ENCODE measurements at regions not wholly inside any gene's neighbourhood (a gene's known extent, or its start where the extent isn't known, plus 50 kb on each side); places are given as distances from the start of the nearest gene placed in this dataset.
"Not testable (repeated sequence)": the region's sequence is repeated elsewhere in the genome, so short reads cannot be mapped to it uniquely, and the experiment has no call there.

- Histone ChIP-seq H3K27me3 (ENCODE audit: insufficient read depth in 3 of 3, low read length in 2 of 3) (no peaks in the 10 kb centered on the region), H3K27ac (no peak overlapping the region), H3K4me3 (no peak overlapping the region), H3K36me3 (ENCODE audit: insufficient read depth in 1 of 2, low read depth in 1 of 2) (no peaks in the 10 kb centered on the region), H3K9me3 (no peaks in the 10 kb centered on the region), H3K4me1 (no peaks in the 10 kb centered on the region)
- TF ChIP-seq CTCF (IDR thresholded peaks at IDR 0.05), result no peak
- no peak for DNase-seq
- no peak for ATAC-seq
- intact Hi-C loops (cut with DNase I), result no loop called here
- WGBS, 3 donors, result 72 to 81% (median 79%) methylated on average over 2 of the region's 2 CpGs
Measured at GRCh38 chr1:78269591-78269990, 221.2 kb upstream of the PTGFR start.

- ATAC-seq; intact Hi-C loops (cut with DNase I); H3K27me3 ChIP-seq (ENCODE audit: insufficient read depth in 3 of 3, low read length in 2 of 3); H3K4me1 ChIP-seq; H3K36me3 ChIP-seq (ENCODE audit: insufficient read depth in 1 of 2, low read depth in 1 of 2); H3K4me3 ChIP-seq; H3K27ac ChIP-seq; DNase-seq; H3K9me3 ChIP-seq: not testable (repeated sequence)
- 57 to 72% (median 63%) methylated on average over 2 of the region's 2 CpGs for WGBS, 3 donors
Measured at GRCh38 chr1:78271423-78271822, 219.4 kb upstream of the PTGFR start.

DNA sequence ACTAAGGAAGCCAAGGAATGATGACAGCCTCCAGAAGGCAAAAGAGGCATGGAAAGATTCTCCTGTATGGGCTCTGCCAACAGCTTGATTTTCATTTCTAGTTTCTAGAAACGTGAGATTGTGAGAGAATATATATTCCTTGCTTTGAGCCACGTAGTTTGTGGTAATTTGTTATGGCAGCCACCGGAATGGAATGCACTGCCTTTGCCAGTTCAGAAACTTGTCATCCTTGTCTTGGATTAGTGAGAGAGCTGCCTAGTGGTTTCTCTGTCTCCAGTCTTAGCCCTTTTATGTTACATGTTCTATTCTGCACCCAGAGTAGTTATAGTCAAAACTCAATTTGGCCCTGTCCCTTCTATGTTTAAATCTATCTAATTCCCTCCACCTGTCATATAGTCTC lies 216.0 kb upstream of the PTGFR start:
- Histone ChIP-seq H3K36me3 (ENCODE audit: insufficient read depth in 1 of 2, low read depth in 1 of 2) (no peaks in the 10 kb centered on the region), H3K9me3 (no peaks in the 10 kb centered on the region), H3K27me3 (ENCODE audit: insufficient read depth in 3 of 3, low read length in 2 of 3) (no peaks in the 10 kb centered on the region), H3K27ac (no peak overlapping the region), H3K4me1 (no peaks in the 10 kb centered on the region), H3K4me3 (no peak overlapping the region)
- ATAC-seq (no peak), DNase-seq (no peak)
- intact Hi-C loops (cut with DNase I), result no loop called here
- no peak for TF ChIP-seq CTCF (IDR thresholded peaks at IDR 0.05)
- 21 to 35% (median 34%) methylated on average over 3 of the region's 3 CpGs for WGBS, 3 donors

DNA sequence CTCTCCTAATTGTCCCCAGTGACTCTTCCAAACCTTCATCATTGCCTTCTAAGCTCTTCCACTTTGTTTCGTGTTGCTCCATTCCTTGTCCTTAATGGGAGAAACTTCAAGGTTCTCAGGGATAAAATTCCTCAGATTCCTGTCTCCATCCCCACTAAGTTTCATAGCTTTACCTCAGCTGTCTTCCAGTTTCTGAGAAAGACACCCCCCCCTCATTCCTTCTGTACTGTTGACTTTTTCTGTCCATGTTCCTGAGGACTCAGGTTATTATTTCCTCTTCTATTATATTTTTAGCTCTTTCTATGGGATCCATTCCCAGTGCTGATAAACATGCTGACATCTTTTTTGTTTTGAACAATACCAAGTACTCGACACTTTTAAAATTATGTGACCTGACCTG lies 215.3 kb upstream of the PTGFR start:
- no peak for DNase-seq
- Histone ChIP-seq H3K4me3 (no peak overlapping the region), H3K9me3 (no peaks in the 10 kb centered on the region), H3K36me3 (ENCODE audit: insufficient read depth in 1 of 2, low read depth in 1 of 2) (no peaks in the 10 kb centered on the region), H3K4me1 (no peaks in the 10 kb centered on the region), H3K27ac (no peak overlapping the region), H3K27me3 (ENCODE audit: insufficient read depth in 3 of 3, low read length in 2 of 3) (no peaks in the 10 kb centered on the region)
- ATAC-seq, result no peak
- TF ChIP-seq CTCF (IDR thresholded peaks at IDR 0.05), result no peak
- WGBS, 3 donors, result 17 to 48% (median 28%) methylated on average over 2 of the region's 2 CpGs
- intact Hi-C loops (cut with DNase I), result no loop called here

DNA sequence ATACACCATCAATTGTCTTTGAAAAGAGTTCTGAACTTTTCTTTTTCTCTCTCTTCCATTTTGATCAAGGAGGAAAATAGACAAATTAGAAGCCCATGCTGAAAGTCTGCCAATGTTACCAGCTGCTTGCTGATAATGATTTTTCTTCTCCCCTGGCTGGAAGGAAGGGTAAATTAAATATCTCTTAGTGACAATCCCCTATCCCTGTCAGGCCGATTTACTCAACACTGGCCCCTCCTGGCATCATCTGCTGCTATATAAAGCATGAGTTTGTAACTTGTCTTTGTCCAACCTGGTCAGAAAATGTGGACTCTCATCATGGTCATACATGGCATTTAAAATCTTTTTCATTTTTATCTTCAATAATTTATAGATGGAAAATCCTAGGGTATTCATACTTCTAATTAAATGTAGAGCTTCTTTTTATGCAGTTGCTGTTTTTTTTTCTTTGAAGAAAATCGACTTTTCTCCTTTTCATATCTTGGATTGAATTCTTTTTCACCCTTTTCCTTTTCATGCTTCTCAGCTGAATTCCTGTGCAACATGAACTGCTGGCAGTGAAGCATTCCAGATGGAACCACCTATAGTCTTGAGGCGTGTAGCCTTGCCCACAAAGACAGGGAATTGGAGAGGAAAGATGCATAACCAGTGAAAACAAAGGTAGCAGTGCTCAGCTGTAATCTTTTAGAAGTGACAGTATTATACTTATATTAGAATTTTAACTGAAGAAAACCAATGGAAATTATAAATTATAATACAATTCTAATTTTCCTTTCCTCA lies 214.7 kb upstream of the PTGFR start:
- intact Hi-C loops (cut with DNase I), result no loop called here
- no peak for TF ChIP-seq CTCF (IDR thresholded peaks at IDR 0.05)
- no peak for DNase-seq
- WGBS, 3 donors, result 26 to 36% (median 34%) methylated on average over 3 of the region's 3 CpGs
- no peak for ATAC-seq
- Histone ChIP-seq H3K36me3 (ENCODE audit: insufficient read depth in 1 of 2, low read depth in 1 of 2) (no peaks in the 10 kb centered on the region), H3K27me3 (ENCODE audit: insufficient read depth in 3 of 3, low read length in 2 of 3) (no peaks in the 10 kb centered on the region), H3K9me3 (no peaks in the 10 kb centered on the region), H3K4me3 (no peak overlapping the region), H3K27ac (no peak overlapping the region), H3K4me1 (no peaks in the 10 kb centered on the region)

All from psoas muscle (tissue), 7 donors.